ENCODE measurements at regions not wholly inside any gene's neighbourhood (a gene's known extent, or its start where the extent isn't known, plus 50 kb on each side); places are given as distances from the start of the nearest gene placed in this dataset.

GRCh38 chr2:11077411-11077810 is 77.9 kb upstream of the SLC66A3 start:
- H3K4me3 ChIP-seq (ENCODE audit: low read length), result no peak overlapping the region
- no peaks in the 10 kb centered on the region for H3K4me1 ChIP-seq (ENCODE audit: control insufficient read depth, insufficient read depth, low read length)
- TF ChIP-seq CTCF (conservative IDR thresholded peaks at IDR 0.05), result no peak
- Mint-ChIP-seq H3K9me3 (no peaks in the 10 kb centered on the region), H3K36me3 (ENCODE audit: low read depth) (no peaks in the 10 kb centered on the region), H3K4me3 (no peak overlapping the region), H3K27ac (no peak overlapping the region), H3K4me1 (peaks cover 4% of the 10 kb centered on the region), H3K27me3 (ENCODE audit: insufficient read depth) (no peaks in the 10 kb centered on the region)
- no peaks in the 10 kb centered on the region for H3K9me3 ChIP-seq (ENCODE audit: control insufficient read depth, low read length)
- no peaks in the 10 kb centered on the region for H3K27me3 ChIP-seq (ENCODE audit: control insufficient read depth, insufficient read depth, low read length, poor library complexity, severe bottlenecking)
- no peak overlapping the region for H3K27ac ChIP-seq (ENCODE audit: low read depth, low read length)
- DNase-seq, result no peak
- no peaks in the 10 kb centered on the region for H3K36me3 ChIP-seq (ENCODE audit: control insufficient read depth, insufficient read depth, low read length)
- 87 to 100% methylated on average over 1 to 3 of the region's 3 CpGs for WGBS, 2 experiments (ENCODE audit: insufficient coverage in 1 of 2, insufficient read length in 1 of 2)
- no peak overlapping the region for H3K9ac ChIP-seq (ENCODE audit: extremely low read depth, low read length, poor library complexity, severe bottlenecking)

GRCh38 chr2:11079136-11079824 is 76.0 kb upstream of the SLC66A3 start:
- no peak for TF ChIP-seq CTCF (conservative IDR thresholded peaks at IDR 0.05)
- Mint-ChIP-seq H3K36me3 (ENCODE audit: low read depth) (no peaks in the 10 kb centered on the region), H3K4me1 (no peaks in the 10 kb centered on the region), H3K9me3 (no peaks in the 10 kb centered on the region), H3K27ac (no peak overlapping the region), H3K4me3 (no peak overlapping the region), H3K27me3 (ENCODE audit: insufficient read depth) (no peaks in the 10 kb centered on the region)
- Histone ChIP-seq H3K9me3 (ENCODE audit: control insufficient read depth, low read length) (no peaks in the 10 kb centered on the region), H3K9ac (ENCODE audit: extremely low read depth, low read length, poor library complexity, severe bottlenecking) (no peak overlapping the region), H3K27ac (ENCODE audit: low read depth, low read length) (no peak overlapping the region), H3K4me1 (ENCODE audit: control insufficient read depth, insufficient read depth, low read length) (no peaks in the 10 kb centered on the region), H3K36me3 (ENCODE audit: control insufficient read depth, insufficient read depth, low read length) (no peaks in the 10 kb centered on the region), H3K4me3 (ENCODE audit: low read length) (no peak overlapping the region), H3K27me3 (ENCODE audit: control insufficient read depth, insufficient read depth, low read length, poor library complexity, severe bottlenecking) (no peaks in the 10 kb centered on the region)
- 76 to 88% methylated on average over 5 to 8 of the region's 8 CpGs for WGBS, 2 experiments (ENCODE audit: insufficient coverage in 1 of 2, insufficient read length in 1 of 2)
- DNase-seq, result peak; percentile 24

GRCh38 chr2:11080253-11081115 is 74.8 kb upstream of the SLC66A3 start:
- H3K9ac ChIP-seq (ENCODE audit: extremely low read depth, low read length, poor library complexity, severe bottlenecking), result no peak overlapping the region
- H3K4me1 ChIP-seq (ENCODE audit: control insufficient read depth, insufficient read depth, low read length), result no peaks in the 10 kb centered on the region
- H3K9me3 Mint-ChIP-seq, result no peaks in the 10 kb centered on the region
- H3K4me3 ChIP-seq (ENCODE audit: low read length), result no peak overlapping the region
- peak; percentile 50 for DNase-seq
- peak overlapping the region; percentile 32 for H3K27ac ChIP-seq (ENCODE audit: low read depth, low read length)
- H3K4me1 Mint-ChIP-seq, result no peaks in the 10 kb centered on the region
- WGBS, 2 experiments (ENCODE audit: insufficient coverage in 1 of 2, insufficient read length in 1 of 2), result 92 to 95% methylated on average over 7 to 14 of the region's 20 CpGs
- no peak for TF ChIP-seq CTCF (conservative IDR thresholded peaks at IDR 0.05)
- no peaks in the 10 kb centered on the region for H3K9me3 ChIP-seq (ENCODE audit: control insufficient read depth, low read length)
- no peak overlapping the region for H3K27ac Mint-ChIP-seq
- H3K36me3 Mint-ChIP-seq (ENCODE audit: low read depth), result no peaks in the 10 kb centered on the region
- H3K27me3 ChIP-seq (ENCODE audit: control insufficient read depth, insufficient read depth, low read length, poor library complexity, severe bottlenecking), result no peaks in the 10 kb centered on the region
- no peak overlapping the region for H3K4me3 Mint-ChIP-seq
- H3K36me3 ChIP-seq (ENCODE audit: control insufficient read depth, insufficient read depth, low read length), result no peaks in the 10 kb centered on the region
- H3K27me3 Mint-ChIP-seq (ENCODE audit: insufficient read depth), result no peaks in the 10 kb centered on the region
